NCI-H510A (cell line): ENCODE measurements at regions not wholly inside any gene's neighbourhood (a gene's known extent, or its start where the extent isn't known, plus 50 kb on each side); places are given as distances from the start of the nearest gene placed in this dataset.
"Not testable (repeated sequence)": the region's sequence is repeated elsewhere in the genome, so short reads cannot be mapped to it uniquely, and the experiment has no call there.

ENCODE experiments used
- DNase-seq: peaks from one replicate; lab custom pipeline; 2025; lab: John Stamatoyannopoulos, UW

DNA sequence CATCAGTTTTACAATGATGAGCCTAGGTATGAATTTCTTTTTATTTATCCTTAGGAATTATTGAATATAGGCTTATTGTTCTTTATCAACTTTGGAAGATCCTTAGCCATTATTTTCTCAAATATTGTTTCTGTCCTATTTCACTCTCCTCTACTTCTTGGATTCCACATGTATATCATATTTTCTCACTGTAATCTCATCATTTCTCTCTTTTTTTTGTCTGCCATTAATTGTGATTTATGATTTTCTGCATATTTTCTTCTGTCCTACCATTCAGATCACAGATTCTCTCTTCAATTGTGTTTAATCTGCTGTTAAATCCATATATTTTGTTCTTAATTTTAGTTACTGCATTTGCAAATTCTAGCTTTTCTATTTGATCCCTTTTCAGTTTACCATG lies 139.8 kb downstream of the ARRDC3 start:
- no peak for DNase-seq

DNA sequence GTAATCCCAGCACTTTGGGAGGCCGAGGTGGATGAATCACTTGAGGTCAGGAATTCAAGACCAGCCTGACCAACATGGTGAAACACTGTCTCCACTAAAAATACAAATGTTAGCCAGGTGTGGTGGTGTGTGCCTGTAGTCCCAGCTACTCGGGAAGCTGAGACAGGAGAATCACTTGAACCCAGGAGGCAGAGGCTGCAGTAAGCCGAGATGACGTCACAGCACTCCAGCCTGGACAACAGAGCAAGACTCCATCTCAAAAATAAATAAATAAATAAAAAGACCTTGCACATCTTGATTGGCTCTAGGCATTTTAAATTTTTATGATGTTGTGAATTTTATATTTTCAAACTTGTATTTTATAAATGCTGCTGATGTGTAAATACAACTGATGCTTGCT lies 141.7 kb downstream of the ARRDC3 start:
- DNase-seq: not testable (repeated sequence)

DNA sequence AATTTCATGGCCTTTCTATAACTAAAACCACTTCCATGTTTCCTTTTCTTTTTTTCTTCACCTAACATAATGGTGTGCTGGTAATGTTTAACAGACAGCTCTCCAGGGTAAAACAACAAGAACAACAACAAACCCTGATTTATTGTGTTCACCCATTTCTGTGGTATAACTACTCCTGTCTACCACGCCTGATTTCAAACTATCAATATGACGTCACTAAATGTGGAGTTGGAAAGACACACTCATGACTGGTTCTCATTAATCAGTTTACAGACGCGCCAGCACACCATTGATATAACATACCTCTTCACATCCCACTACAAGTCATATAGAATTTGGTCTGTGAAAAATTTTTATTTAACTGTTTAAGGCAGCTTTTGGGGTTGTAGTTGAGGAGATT lies 142.9 kb downstream of the ARRDC3 start:
- DNase-seq: no peak

DNA sequence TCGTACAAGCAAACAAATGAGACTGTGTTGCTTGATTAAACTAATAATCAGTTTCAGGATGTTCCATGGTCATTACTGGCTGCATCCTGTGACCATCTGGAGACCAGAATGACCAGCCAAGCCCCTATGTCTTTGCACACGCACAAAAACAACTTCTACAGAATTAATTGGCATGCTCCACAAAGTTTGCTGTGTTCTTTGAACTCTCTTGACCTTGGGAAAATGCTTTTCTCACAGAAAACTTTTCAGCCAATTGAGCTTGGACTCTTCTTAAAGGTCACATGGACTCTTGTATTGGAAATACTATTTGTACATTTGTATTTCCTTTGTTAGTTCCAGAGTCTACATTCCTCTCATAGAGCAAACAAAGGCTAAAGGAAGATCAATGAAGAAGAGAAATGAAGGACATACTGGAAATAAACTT lies 147.8 kb downstream of the ARRDC3 start:
- no peak for DNase-seq

DNA sequence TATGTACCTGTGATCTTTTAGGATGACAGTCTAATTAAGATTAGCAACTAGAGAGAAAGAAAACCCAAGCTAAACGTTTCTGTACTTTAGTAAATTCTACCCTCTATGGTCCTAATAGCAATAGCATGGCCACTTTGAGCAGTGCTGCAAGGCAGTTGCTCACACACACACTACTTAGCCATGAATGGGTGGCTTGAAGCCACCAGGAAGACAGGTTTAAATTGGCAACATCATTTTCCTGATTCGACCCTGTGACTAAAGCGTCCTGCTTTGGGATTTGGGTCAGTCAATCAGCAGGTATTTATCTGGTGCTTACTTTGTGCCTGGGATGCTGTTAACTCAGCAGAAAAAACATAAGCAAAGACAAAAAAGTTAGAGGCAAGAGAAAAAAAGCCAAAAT lies 150.6 kb downstream of the ARRDC3 start:
- no peak for DNase-seq

DNA sequence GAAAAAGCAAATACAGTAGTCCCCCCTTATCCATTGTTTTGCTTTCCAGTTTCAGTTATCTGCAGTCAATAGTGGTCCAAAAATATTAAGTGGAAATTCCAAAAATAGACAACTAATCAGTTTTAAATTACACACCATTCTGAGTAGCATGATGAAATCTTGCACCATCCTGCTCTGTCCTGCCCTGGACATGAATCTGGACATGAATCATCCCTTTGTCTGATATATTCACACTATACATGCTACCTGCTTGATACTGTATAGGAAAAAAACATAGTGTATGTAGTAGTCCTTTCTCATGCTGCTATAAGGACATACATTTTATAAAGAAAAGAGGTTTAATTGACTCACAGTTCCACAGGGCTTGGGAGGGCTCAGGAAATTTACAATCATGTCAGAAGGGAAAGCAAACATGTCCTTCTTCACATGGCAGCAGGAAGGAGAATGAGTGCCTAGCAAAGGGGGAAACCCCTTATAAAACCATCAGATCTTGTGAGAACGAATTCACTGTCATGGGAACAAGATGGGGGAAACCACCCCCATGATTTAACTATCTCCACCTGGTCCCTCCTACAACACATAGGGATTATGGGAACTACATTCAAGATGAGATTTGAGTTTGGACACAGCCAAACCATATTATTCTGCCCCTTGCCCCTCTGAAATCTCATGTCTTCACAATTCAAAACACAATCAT lies 153.9 kb downstream of the ARRDC3 start:
- DNase-seq: no peak

DNA sequence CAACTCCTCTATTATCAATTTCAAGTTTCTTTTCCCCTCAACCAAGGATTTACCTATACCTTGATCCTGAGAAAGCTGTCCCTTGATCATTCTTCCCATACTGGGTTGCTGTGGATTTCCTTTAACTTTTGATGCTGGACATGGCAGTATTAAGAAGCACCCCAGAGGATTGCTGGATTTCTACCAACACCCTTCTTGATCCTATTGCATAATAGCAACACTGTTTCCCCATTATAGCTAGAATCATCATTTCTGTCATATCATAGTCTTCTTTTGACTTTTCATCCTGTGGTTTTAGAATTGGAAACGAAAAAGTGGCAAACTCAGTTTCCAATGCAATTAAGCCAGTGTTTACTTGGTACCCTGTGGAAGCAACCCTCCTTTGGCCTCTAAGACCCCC lies 154.9 kb downstream of the ARRDC3 start:
- no peak for DNase-seq

DNA sequence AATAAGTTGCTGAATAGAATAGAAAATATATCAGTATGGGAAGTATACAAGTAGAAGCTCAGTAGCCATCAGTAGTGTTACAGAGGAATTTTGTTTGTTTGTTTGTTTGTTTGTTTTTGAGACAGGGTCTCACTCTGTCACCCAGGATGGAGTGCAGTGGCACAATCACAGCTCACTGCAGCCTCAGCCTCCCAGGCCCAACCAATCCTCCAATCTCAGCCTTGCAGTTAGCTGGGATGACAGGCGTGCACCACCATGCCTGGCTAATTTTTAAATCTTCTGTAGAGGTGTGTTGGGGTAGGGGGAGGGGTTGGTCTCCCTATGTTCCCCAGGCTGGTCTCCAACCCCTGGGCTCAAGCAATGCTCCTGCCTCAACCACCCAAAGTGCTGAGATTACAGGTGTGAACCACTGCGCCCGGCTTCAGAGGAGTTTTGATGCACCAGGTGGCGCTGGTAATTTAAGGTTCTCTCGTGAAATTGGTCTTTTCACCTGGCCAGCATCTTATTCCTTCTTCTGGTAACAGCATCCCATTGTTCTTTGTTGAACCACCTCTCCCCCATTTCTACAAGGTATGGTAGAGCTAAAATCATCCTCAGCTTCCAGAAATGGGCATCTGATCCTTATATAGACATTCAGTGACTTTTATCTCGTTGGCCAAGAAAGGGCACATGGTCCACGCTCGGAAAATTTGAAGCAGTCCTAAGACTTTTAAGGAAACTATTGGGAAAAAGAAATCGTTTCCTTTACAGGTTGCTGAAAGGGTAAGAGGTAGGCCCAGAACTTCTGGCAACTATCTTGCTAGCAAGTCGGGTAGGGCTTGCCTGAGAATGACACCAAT lies 157.1 kb downstream of the ARRDC3 start:
- DNase-seq: no peak

DNA sequence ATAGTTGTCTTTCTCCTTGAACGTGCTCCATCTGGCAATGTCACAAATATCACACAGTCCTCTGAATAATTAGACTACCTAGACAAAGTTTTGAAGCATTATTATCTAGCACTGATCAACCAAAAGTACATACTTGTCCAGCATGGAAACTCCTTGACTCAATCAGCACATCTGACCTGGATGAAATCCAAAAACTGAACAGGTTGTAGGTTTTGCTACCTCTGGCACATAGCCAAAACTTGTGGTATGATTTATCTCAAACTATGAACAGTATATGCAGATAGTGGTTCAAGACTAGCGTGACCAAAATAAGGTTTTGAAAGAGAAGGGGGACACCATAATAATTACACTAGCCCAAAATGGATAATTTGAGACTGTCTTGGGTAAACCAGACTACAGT lies 158.1 kb downstream of the ARRDC3 start:
- DNase-seq: no peak

DNA sequence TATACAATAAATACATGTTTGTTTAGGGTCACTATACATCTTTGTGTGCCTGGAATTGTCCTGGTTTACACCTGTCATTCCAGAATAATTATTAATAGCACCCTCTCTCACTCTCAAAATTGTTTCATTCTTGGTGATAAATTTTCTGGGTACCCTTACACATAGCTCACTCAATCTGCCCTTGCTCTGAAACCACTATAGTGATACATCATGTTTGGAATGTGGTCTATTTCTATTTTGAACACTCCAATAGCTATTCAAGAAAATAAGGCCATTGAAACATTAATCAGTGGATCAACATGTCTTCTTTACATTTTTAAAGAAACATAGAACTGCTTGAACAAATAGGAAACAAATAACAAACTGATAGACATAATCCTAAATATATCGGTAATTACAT lies 158.7 kb downstream of the ARRDC3 start:
- no peak for DNase-seq

DNA sequence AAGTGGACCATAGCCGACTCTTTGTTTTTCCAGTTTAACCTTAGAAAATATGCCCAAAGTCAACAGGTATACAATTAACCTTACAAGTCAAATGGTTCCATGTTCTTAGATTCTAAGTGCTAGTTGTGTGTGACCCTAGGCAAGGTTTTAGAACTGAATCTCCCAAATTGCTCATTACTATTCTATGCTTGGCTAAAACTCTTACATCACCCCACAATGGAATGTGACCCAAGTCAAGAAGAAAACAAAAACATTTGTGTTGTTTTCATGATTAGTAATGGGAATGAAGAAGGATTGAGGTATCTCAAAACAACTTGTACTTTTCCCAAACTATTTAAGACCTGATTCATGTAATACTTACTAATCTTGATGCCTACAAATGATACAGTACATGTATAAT lies 159.2 kb downstream of the ARRDC3 start:
- no peak for DNase-seq

DNA sequence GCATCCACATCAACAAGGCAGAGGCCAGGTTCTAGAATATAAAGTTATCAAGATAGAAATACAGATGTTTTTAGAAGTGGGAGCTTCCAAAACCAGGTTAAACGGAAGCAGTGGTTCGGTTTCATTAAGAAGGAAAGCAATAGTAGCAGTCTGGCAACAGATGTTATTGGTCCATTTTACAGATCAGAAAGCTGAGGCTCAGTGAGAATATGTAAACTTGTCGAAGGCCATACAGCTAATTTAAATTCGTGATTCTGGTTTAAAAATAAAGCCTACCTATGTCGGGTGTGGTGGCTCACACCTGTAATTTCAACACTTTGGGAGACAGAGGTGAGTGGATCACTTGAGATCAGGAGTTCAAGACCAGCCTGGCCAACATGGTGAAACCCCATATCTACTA lies 160.6 kb downstream of the ARRDC3 start:
- DNase-seq: no peak

DNA sequence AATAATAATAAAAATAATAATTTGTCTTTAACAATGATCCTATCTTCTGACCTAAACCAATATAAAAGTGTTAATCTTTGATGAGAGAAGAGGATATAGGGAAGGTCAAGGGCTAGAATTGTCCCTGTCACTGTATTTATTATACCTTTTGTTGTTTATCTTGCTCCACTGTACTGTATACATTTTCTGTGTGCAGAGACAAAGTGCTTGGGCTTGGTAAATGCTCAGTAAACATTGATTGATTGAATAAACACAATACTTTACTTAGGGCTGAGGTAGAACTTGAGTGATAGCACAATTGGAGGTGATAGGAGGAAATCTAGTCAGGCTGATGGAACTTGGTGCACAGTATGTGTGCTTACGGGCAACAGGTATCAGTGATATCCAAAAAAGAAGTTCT lies 161.2 kb downstream of the ARRDC3 start:
- no peak for DNase-seq

DNA sequence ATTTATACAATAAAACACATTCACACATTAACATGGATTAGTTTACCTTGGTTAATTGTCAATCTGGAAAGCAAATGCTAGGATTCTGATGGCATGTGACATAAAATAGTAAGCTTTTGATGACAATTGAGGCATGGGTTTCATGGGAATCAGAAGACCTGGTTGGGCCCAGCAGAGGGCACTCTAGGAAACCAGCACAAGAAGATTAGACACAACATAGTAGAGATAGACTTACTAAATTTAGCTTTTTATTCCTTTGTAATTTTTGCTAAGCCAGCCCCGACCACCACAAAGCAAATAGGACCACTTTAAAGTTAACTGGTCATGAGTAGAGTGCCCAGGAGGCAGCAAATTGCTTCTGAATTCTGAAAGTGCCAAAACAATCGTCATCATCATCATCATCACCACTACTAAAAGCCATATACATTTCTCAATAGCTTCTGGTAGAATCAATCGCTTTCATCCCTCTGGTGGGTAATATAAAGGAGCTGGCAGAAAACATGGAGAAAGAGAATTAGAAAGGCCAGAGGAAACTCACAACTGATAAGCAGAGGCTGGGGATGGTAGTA lies 163.2 kb downstream of the ARRDC3 start:
- no peak for DNase-seq

DNA sequence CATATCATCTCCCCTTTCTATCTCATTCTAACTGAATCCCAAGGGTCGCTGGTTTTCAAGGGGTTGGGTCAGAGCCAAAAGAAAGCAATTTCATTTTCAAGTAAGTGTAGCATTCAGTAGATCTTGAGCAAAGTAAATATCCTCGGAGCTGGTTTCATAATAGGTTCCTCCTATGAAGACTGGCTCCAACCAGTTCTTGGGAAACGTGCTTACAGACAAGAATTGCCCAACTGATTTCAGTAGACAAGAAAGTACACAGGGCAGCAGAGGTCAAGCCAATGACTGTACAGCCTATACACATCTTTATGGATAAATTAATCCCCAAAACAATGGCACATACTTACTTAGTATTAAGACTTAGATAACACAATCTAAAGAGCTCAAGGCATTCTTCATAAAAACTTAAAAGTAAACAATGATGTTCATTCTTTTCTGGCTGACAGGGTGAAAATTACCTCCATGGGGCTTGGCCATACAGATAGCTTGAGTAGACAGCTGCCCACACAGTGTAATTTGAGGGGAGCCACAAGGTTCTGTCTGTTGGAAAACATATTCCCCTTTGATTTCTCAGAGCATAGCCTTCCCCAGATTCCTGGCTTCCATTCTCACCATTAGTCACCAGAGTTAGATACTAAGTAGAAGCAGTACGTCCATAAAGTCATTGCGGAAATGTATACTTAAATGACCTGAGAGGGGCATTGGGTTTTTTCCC lies 163.9 kb downstream of the ARRDC3 start:
- no peak for DNase-seq

DNA sequence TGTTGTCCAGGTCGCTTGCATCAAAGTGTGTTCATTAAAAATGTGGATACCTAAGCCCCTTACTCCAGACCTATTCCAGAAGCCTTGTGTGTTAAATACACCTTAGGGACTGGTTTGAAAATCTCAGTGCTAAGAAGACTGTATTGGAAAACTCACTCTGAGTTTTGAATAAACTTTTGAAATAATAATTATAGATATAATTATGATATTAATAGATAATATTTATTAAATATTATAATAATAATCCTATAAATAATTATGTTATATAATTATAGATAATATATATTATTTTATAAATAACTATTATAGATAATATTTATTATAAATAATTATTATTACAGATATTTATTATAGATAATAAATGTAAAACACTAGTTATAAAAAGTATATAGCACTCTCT lies 165.3 kb downstream of the ARRDC3 start:
- DNase-seq: no peak

DNA sequence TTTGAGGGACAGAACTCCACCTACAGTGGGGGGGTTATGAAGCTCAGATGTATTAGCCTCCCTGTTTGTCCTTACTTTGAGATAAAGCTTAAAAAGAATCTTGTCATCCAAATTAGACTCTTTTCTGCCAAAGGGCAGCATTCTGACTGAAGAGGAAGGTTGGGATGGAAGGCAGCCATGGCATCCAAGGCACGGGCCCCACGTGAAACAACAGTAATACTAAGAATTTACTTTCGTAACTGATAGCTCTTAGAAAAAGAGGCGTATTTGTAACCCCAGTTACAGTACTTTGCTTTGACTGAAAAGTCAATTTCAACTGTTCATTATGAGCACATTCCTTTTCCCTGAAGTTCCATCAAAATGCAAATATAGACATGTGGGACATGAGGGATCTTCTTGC lies 168.5 kb downstream of the ARRDC3 start:
- no peak for DNase-seq
